ENCODE measurements at regions not wholly inside any gene's neighbourhood (a gene's known extent, or its start where the extent isn't known, plus 50 kb on each side); places are given as distances from the start of the nearest gene placed in this dataset.

DNA sequence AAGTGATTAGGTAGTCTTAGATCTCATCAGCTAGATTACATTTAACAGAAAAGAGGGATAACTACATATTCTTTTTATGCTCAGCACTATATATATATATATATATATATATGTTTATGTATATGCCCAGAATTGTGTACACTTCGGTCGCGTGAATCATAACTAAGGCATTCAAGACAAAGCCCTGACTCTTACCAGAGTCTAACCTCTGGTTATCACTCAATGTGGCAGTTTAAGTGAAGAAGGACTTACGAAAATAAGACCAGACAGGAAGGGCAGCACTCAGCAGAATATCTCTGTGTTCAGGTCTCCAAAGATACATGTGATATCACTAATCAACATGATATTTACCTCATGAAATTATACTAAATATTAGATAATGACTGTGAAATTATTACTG, 1326.7 kb downstream of the MRPL39 start:
- TF ChIP-seq CTCF (optimal IDR thresholded peaks at IDR 0.05 in 1 of 3, IDR thresholded peaks at IDR 0.05 in 1 of 3, conservative IDR thresholded peaks at IDR 0.05 in 1 of 3; ENCODE audit: extremely low read depth in 1 of 3, insufficient read depth in 2 of 3, low read length in 3 of 3) (no peak), EZH2 (IDR thresholded peaks at IDR 0.05; ENCODE audit: low read length) (no peak)

All from keratinocyte (primary cell).